ENCODE measurements at regions not wholly inside any gene's neighbourhood (a gene's known extent, or its start where the extent isn't known, plus 50 kb on each side); places are given as distances from the start of the nearest gene placed in this dataset.
A peak's percentile ranks its signal among the peaks of the same experiment; 100 is the strongest.

DNA sequence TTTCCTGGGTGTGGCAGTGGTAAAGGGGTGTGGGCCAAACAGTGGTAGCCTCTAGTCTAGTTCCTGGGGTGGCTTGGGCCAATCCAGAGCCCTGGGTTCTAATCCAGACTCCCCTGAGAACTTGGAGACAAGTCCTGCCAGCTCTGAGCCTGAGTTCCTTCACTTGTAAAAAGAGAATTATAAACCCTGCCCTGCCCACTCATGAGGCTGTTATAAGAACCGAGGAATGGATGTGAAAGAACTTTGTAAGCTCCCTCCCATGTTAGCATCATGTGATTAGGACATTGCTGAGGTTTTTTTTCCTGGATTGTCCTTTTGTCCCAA is 131.0 kb downstream of the RRAGC start:
- H3T11ph ChIP-seq (ENCODE audit: low read length), result no peak overlapping the region
- Mint-ChIP-seq H3K27me3 (ENCODE audit: low read depth) (peaks cover 45% of the 10 kb centered on the region), H3K9me3 (no peaks in the 10 kb centered on the region), H3K27ac (peak overlapping the region in 2 of 3 experiments; percentile 76 to 96; a peak in 4 of 7 replicates), H3K36me3 (ENCODE audit: insufficient read depth in 1 of 3, low read depth in 3 of 3) (peaks cover 0 to under 1% (median 0%) of the 10 kb centered on the region in 3 experiments; a peak in 1 of 7 replicates), H3K4me1 (peaks cover 58% of the 10 kb centered on the region in 2 experiments), H3K4me3 (peak overlapping the region; percentile 53 to 64; a peak in 2 of 5 replicates)
- no peaks in the 10 kb centered on the region for H4K20me1 ChIP-seq (ENCODE audit: control insufficient read depth, insufficient read depth, insufficient read length)
- DNase-seq, result no peak
- H3K4me1 ChIP-seq (ENCODE audit: insufficient read depth, low read length), result peaks cover 22% of the 10 kb centered on the region
- H3K23ac ChIP-seq (ENCODE audit: insufficient read length, low read depth, low read length), result no peak overlapping the region
- H3K9ac ChIP-seq (ENCODE audit: extremely low read depth, insufficient read length, low read length), result no peak overlapping the region
- no peaks in the 10 kb centered on the region for H3K79me2 ChIP-seq (ENCODE audit: insufficient read depth, low read length)
- H3K56ac ChIP-seq (ENCODE audit: insufficient read length, low read depth, low read length), result no peak overlapping the region
- no peak overlapping the region for H4K5ac ChIP-seq (ENCODE audit: insufficient read length, low read depth, low read length)
- no peak overlapping the region for H2BK12ac ChIP-seq (ENCODE audit: insufficient read length, low read depth, low read length)
- no peak overlapping the region for H2AFZ ChIP-seq (ENCODE audit: low read length)
- H3K4ac ChIP-seq (ENCODE audit: low read depth, low read length), result no peak overlapping the region
- TF ChIP-seq, protein P1, sequence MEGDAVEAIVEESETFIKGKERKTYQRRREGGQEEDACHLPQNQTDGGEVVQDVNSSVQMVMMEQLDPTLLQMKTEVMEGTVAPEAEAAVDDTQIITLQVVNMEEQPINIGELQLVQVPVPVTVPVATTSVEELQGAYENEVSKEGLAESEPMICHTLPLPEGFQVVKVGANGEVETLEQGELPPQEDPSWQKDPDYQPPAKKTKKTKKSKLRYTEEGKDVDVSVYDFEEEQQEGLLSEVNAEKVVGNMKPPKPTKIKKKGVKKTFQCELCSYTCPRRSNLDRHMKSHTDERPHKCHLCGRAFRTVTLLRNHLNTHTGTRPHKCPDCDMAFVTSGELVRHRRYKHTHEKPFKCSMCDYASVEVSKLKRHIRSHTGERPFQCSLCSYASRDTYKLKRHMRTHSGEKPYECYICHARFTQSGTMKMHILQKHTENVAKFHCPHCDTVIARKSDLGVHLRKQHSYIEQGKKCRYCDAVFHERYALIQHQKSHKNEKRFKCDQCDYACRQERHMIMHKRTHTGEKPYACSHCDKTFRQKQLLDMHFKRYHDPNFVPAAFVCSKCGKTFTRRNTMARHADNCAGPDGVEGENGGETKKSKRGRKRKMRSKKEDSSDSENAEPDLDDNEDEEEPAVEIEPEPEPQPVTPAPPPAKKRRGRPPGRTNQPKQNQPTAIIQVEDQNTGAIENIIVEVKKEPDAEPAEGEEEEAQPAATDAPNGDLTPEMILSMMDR (conservative IDR thresholded peaks at IDR 0.05), result no peak
- H3K23me2 ChIP-seq (ENCODE audit: insufficient read length, low read depth, low read length, poor library complexity, severe bottlenecking), result no peaks in the 10 kb centered on the region
- H2AK5ac ChIP-seq (ENCODE audit: insufficient read length, low read length), result no peak overlapping the region
- no peak overlapping the region for H3K18ac ChIP-seq (ENCODE audit: insufficient read length, low read depth, low read length)
- H3K14ac ChIP-seq (ENCODE audit: insufficient read depth, low read length), result no peak overlapping the region
- no peak overlapping the region for H2BK15ac ChIP-seq (ENCODE audit: low read depth, low read length)
- peak overlapping the region; percentile 3 for H3K4me2 ChIP-seq (ENCODE audit: insufficient read depth, insufficient read length, low read length)
- H3K27me3 ChIP-seq (ENCODE audit: insufficient read depth, low read length), result no peaks in the 10 kb centered on the region; the same call in none of the 2 replicates
- H2BK20ac ChIP-seq (ENCODE audit: low read depth, low read length, poor library complexity, severe bottlenecking), result no peak overlapping the region
- H4K91ac ChIP-seq (ENCODE audit: insufficient read length, low read depth, low read length), result no peak overlapping the region
- H4K8ac ChIP-seq (replicated peaks; ENCODE audit: insufficient read length, low read depth, low read length), result no peak overlapping the region
- no peak overlapping the region for H3K27ac ChIP-seq (ENCODE audit: insufficient read length, low read depth, low read length)
- H3K9me3 ChIP-seq (ENCODE audit: control insufficient read depth, low read depth, low read length), result no peaks in the 10 kb centered on the region
- no peaks in the 10 kb centered on the region for H3K79me1 ChIP-seq (ENCODE audit: insufficient read depth, low read depth, low read length, poor library complexity, severe bottlenecking)
- no CpG with 5 or more reads among the region's 1 CpG for WGBS (ENCODE audit: extremely low coverage, insufficient read length, low lambda C conversion rate)
- no peak overlapping the region for H2BK120ac ChIP-seq (ENCODE audit: low read depth, low read length, poor library complexity, severe bottlenecking)
- H2BK5ac ChIP-seq (ENCODE audit: insufficient read length, low read length), result no peak overlapping the region

Data from H9 (cell line).